ENCODE measurements at regions not wholly inside any gene's neighbourhood (a gene's known extent, or its start where the extent isn't known, plus 50 kb on each side); places are given as distances from the start of the nearest gene placed in this dataset.
"Not testable (repeated sequence)": the region's sequence is repeated elsewhere in the genome, so short reads cannot be mapped to it uniquely, and the experiment has no call there.

GRCh38 chr14:83147006-83147405 is 1613.4 kb upstream of the SEL1L start:
- no peak for DNase-seq (ENCODE audit: low read depth in 2 of 3, low spot score in 1 of 3)

- DNase-seq (ENCODE audit: low read depth in 2 of 3, low spot score in 1 of 3), result no peak
Observed at GRCh38 chr14:83151571-83151970, 1617.9 kb upstream of the SEL1L start.

- DNase-seq (ENCODE audit: low read depth in 2 of 3, low spot score in 1 of 3), result no peak
Observed at GRCh38 chr14:83153081-83153480, 1619.4 kb upstream of the SEL1L start.

- DNase-seq (ENCODE audit: low read depth in 2 of 3, low spot score in 1 of 3), result no peak
Observed at GRCh38 chr14:83162361-83162929, 1628.8 kb upstream of the SEL1L start.

DNA sequence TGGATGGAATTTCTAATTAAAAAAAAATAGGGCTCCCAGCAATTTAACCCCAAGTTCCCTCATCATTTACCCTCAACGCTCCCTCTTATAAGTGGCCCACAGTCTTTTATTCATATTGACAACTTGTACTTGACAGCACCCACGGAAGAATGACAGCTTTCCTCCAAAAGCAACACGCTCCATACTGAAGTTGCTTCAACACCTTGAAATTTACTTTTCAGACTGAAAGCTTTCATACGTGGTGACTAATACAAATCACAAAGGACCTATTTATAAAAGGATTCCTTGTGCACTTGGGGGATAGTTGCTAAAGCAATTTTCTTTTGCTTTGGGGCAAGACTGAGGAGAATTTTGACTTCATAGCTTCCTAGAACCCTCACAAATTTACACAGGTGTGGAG is 1629.4 kb upstream of the SEL1L start:
- no peak for DNase-seq (ENCODE audit: low read depth in 2 of 3, low spot score in 1 of 3)

DNA sequence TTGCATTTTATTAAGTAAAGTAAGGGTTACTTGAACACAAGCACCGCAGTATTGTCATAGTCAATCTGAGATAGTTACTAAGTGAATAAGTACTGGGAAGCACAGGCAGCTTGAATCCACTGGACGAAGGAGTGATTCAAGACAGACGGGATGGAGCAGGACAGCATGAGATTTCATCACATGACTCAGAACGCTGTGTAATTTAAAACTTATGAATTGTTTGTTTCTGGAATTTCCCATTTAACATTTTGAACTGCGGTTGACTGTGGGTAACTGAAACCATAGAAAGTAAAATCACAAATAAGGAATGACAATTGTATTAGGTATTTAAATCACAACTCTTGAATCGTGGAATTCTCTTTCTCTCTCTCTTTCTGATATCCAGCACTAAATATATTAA is 1630.4 kb upstream of the SEL1L start:
- DNase-seq (ENCODE audit: low read depth in 2 of 3, low spot score in 1 of 3), result no peak

- DNase-seq (ENCODE audit: low read depth in 2 of 3, low spot score in 1 of 3), result no peak
Observed at GRCh38 chr14:83164591-83164990, 1630.9 kb upstream of the SEL1L start.

DNA sequence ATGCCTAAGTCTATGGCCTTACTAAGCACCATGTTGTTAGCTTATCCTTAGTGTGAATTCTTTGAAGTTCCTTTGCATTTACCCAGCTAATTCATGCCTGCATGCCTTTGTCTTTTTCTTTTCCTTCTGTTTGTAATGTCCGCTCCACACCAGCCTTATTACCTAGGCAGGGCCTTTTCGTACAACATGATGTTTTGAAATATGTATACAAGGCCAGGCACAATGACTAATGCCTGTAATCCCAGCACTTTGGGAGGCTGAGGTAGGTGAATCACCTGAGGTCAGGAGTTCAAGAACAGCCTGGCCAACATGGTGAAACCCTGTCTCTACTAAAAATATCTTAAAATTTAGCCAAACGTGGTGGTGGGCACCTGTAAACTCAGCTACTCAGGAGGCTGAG is 1636.5 kb upstream of the SEL1L start:
- no peak for DNase-seq (ENCODE audit: low read depth in 2 of 3, low spot score in 1 of 3)

DNA sequence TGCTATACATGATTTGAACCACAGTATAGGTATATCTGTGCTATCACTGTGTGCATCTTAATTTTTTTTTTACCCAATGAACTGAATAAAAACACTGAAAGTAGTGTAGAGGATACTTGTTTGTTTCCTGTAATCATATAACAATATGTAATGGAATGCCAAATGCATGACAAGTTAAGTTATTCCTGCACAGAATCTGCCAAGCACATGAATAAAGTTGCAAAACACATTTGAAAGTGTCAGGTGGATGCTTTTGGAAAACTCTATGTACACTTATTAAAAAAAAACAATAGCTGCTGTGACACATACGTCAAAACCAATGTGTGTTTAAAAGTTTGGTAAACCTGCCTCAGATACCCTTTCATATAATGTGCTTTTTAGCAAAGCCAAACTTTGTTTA is 1638.1 kb upstream of the SEL1L start:
- DNase-seq (ENCODE audit: low read depth in 2 of 3, low spot score in 1 of 3), result no peak

- DNase-seq (ENCODE audit: low read depth in 2 of 3, low spot score in 1 of 3), result no peak
Observed at GRCh38 chr14:83172363-83172762, 1638.7 kb upstream of the SEL1L start.

GRCh38 chr14:83173687-83174086 is 1640.0 kb upstream of the SEL1L start:
- DNase-seq (ENCODE audit: low read depth in 2 of 3, low spot score in 1 of 3), result no peak

- no peak for DNase-seq (ENCODE audit: low read depth in 2 of 3, low spot score in 1 of 3)
Observed at GRCh38 chr14:83184531-83184930, 1650.9 kb upstream of the SEL1L start.

GRCh38 chr14:83188311-83188710 is 1654.7 kb upstream of the SEL1L start:
- not testable (repeated sequence) for DNase-seq (ENCODE audit: low read depth in 2 of 3, low spot score in 1 of 3)

GRCh38 chr14:83196236-83196635 is 1662.6 kb upstream of the SEL1L start:
- no peak for DNase-seq (ENCODE audit: low read depth in 2 of 3, low spot score in 1 of 3)

DNA sequence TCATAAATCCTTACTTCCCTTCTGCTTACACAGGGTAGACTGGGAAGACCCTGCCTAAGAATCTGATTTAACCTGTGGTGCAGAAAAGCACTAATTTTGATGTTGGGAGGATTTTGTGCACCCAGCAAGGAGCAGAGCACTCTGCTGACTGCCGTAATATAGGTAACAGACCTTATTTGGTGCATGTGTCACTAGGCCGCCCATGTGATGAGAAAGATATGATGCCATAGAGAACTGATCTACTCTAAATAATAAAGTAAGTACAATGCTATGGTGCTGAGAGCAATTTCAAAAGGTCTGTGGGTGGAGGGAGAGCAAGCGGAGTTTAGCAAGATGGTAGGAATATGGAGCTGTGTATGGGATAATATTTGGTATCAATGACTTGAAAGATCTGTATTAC is 1663.6 kb upstream of the SEL1L start:
- no peak for DNase-seq (ENCODE audit: low read depth in 2 of 3, low spot score in 1 of 3)

DNA sequence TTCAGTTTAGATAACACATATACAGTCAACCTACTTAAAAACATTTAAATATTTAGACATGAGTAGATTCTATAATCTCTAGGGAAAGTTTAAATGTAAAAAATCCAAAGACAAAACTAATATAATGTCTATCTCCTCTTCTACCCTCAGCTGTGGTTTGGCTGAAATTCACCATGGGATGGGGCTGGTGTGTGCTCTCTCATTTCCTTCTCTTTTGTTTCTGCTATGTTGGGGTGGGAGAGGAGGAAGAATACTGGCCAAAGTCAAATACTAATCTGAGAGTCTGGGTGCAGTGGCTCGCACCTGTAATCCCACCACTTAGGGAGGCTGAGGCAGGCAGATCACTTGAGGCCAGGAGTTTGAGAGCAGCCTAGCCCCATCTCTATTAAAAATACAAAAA is 1673.9 kb upstream of the SEL1L start:
- no peak for DNase-seq (ENCODE audit: low read depth in 2 of 3, low spot score in 1 of 3)

DNA sequence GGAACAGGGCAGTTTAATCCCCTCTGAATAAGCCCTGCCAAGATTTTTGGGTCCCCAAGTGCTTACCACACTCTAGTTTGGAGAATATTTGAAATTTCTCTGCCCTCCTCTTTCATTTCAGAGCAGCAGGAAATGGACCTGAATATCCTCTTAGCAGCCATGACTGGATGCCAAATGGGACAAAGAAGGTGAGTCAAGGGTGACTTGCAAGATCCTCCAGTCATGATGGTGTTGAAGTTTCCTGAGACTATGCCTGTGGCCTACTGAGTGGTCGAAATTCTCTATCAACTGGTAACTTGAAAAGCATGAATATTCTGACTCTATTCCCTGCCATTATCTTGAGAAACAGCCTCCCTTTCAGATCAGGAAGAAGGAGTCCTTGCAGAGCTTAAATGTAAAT is 1674.7 kb upstream of the SEL1L start:
- DNase-seq (ENCODE audit: low read depth in 2 of 3, low spot score in 1 of 3), result no peak

DNA sequence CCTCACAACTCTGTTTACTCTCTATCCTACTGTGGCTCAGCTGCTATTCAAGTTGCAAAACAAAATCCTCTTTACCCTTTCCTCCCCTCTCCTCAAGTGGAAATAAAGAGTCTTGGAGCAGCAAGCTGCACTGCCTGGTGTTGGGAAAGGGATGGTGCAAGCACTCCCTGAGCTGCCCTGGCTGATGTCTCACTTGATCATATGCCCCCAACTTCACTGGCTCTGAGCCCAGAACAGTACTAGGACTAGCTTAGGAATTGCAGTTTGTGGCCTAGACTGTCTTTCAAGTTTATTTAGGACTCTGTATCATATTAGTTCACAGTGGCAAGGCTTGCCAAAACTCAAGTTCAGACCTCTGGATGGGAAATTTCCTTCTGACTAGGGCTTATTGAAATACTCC is 1683.8 kb upstream of the SEL1L start:
- DNase-seq (ENCODE audit: low read depth in 2 of 3, low spot score in 1 of 3), result no peak

DNA sequence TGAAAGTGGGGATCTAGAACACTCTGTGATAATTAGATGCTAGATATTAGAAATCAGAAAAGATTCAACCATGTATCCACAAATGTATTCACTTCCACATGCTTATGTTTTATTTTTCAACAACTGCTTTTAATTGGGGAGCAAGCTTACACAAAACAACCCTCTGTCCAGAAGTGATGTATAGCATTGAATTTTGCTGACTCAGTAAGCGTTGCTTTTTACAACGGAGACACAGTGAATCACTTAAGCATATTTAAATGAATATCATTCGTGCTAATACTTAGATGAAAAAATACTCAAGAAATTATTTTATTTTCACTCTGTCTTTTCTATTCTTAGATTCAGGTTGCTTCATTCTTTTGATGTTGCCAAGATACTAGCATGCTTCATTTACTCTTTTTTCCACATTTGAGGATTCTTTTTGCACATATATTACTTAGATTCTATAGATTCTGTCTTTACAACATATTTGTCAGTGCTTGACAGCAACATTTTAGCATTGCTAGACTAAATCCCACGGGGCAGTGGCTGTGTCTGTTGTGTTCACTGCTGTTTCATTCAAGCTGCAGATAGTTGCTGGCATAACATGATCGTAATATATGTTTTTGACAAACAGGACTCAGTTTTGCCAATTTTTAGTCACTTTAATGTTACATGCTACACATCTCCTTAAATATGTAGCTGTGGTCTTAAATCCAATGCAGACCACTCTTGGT is 1714.4 kb upstream of the SEL1L start:
- no peak for DNase-seq (ENCODE audit: low read depth in 2 of 3, low spot score in 1 of 3)

DNA sequence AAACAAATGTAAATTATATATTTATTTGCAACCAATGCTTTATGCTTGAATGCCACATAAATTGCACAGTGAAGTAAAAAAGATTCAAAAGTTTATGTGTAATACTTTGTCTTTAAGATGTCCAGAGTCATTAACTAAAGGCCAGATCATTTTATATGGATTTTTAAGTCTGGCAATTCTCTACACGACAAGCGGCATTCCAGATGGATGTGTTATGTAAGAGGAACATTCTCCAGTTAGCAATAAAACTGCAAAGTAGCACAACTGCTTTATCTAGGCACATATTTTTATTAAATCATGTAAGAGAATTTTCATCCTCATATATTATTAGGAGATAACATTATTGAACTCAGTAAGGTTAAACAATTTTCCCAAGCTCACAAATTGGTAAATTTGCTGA is 1717.7 kb upstream of the SEL1L start:
- no peak for DNase-seq (ENCODE audit: low read depth in 2 of 3, low spot score in 1 of 3)

GRCh38 chr14:83253870-83254269 is 1720.2 kb upstream of the SEL1L start:
- DNase-seq (ENCODE audit: low read depth in 2 of 3, low spot score in 1 of 3), result no peak

- DNase-seq (ENCODE audit: low read depth in 2 of 3, low spot score in 1 of 3), result no peak
Observed at GRCh38 chr14:83255015-83255726, 1721.5 kb upstream of the SEL1L start.

DNA sequence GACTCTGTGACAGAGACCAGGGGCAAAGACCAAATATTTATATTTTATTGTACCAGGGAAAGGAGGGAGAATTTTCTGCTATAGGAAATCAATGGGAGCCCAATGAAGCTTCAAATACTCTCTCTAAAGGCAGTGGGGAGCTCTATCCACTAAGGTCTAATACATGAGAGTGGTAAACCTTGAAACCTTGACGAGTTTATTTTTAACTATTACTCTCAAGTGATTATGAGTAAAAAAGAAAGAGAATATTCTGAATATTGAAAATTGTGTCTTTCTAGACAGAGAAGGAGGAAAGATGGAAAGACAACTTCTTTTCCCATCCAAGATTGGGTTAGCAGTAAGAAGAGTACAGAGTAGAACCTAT is 1722.1 kb upstream of the SEL1L start:
- no peak for DNase-seq (ENCODE audit: low read depth in 2 of 3, low spot score in 1 of 3)
